T-helper 1 cell treated with Interleukin-12 subunit alpha and Interleukin-12 subunit beta and Interleukin-4 antibody, amounts not matched to agents 30 μg/mL and 1 μg/mL, for 36 hours (primary cell): ENCODE measurements at regions not wholly inside any gene's neighbourhood (a gene's known extent, or its start where the extent isn't known, plus 50 kb on each side); places are given as distances from the start of the nearest gene placed in this dataset.
A peak's percentile ranks its signal among the peaks of the same experiment; 100 is the strongest.
"Not testable (repeated sequence)": the region's sequence is repeated elsewhere in the genome, so short reads cannot be mapped to it uniquely, and the experiment has no call there.

Experiments
- H3K27ac Mint-ChIP-seq: one replicate; pipeline ENCODE4 v1.8.0; 2021; ENCODE audit warnings: mild to moderate bottlenecking, mixed read lengths
- H3K27me3 Mint-ChIP-seq: one replicate; pipeline ENCODE4 v1.8.0; 2021; ENCODE audit warnings: low read depth, mixed read lengths
- H3K36me3 Mint-ChIP-seq: one replicate; pipeline ENCODE4 v1.8.0; 2021; ENCODE audit warnings: low read depth, mixed read lengths
- H3K4me1 Mint-ChIP-seq: one replicate; pipeline ENCODE4 v1.8.0; 2021; ENCODE audit warnings: low read depth, mixed read lengths
- H3K4me3 Mint-ChIP-seq: one replicate; pipeline ENCODE4 v1.8.0; 2021; ENCODE audit warnings: mild to moderate bottlenecking, moderate library complexity, mixed read lengths
- H3K9me3 Mint-ChIP-seq: one replicate; pipeline ENCODE4 v1.8.0; 2021; ENCODE audit warnings: mixed read lengths

GRCh38 chrX:13487731-13488505 is 81.5 kb upstream of the EGFL6 start:
- H3K36me3 Mint-ChIP-seq = no peaks in the 10 kb centered on the region
- H3K27me3 Mint-ChIP-seq = no peaks in the 10 kb centered on the region
- no peaks in the 10 kb centered on the region for H3K9me3 Mint-ChIP-seq
- H3K4me1 Mint-ChIP-seq = peaks cover 17% of the 10 kb centered on the region
- peak overlapping the region; percentile 70 for H3K27ac Mint-ChIP-seq
- H3K4me3 Mint-ChIP-seq = no peak overlapping the region

- Mint-ChIP-seq H3K9me3 (no peaks in the 10 kb centered on the region), H3K4me3 (no peak overlapping the region), H3K4me1 (peaks cover 17% of the 10 kb centered on the region), H3K27ac (no peak overlapping the region), H3K27me3 (no peaks in the 10 kb centered on the region), H3K36me3 (no peaks in the 10 kb centered on the region)
These were observed 84.2 kb upstream of the EGFL6 start for GRCh38 chrX:13485167-13485566.

GRCh38 chrX:13483773-13484172 is 85.6 kb upstream of the EGFL6 start:
- Mint-ChIP-seq H3K27ac (no peak overlapping the region), H3K4me1 (peaks cover 17% of the 10 kb centered on the region), H3K9me3 (no peaks in the 10 kb centered on the region), H3K27me3 (no peaks in the 10 kb centered on the region), H3K36me3 (no peaks in the 10 kb centered on the region), H3K4me3 (no peak overlapping the region)

- Mint-ChIP-seq H3K27me3 (no peaks in the 10 kb centered on the region), H3K9me3 (no peaks in the 10 kb centered on the region), H3K4me1 (peaks cover 15% of the 10 kb centered on the region), H3K4me3 (no peak overlapping the region), H3K36me3 (no peaks in the 10 kb centered on the region), H3K27ac (no peak overlapping the region)
These were observed 86.5 kb upstream of the EGFL6 start for GRCh38 chrX:13482746-13483541.

GRCh38 chrX:13480780-13481179 is 88.6 kb upstream of the EGFL6 start:
- H3K4me3 Mint-ChIP-seq, H3K27me3 Mint-ChIP-seq, H3K4me1 Mint-ChIP-seq, H3K9me3 Mint-ChIP-seq, H3K27ac Mint-ChIP-seq, H3K36me3 Mint-ChIP-seq: not testable (repeated sequence)

- H3K27ac Mint-ChIP-seq = no peak overlapping the region
- no peaks in the 10 kb centered on the region for H3K36me3 Mint-ChIP-seq
- H3K4me3 Mint-ChIP-seq = no peak overlapping the region
- peaks cover 3% of the 10 kb centered on the region for H3K4me1 Mint-ChIP-seq
- H3K9me3 Mint-ChIP-seq = no peaks in the 10 kb centered on the region
- no peaks in the 10 kb centered on the region for H3K27me3 Mint-ChIP-seq
These were observed 90.0 kb upstream of the EGFL6 start for GRCh38 chrX:13479452-13479813.

- H3K9me3 Mint-ChIP-seq = no peaks in the 10 kb centered on the region
- no peaks in the 10 kb centered on the region for H3K27me3 Mint-ChIP-seq
- H3K4me1 Mint-ChIP-seq = peaks cover 6% of the 10 kb centered on the region
These were observed 90.5 kb upstream of the EGFL6 start for GRCh38 chrX:13478740-13479451.

GRCh38 chrX:13476384-13476783 is 93.0 kb upstream of the EGFL6 start:
- Mint-ChIP-seq H3K4me3 (no peak overlapping the region), H3K9me3 (no peaks in the 10 kb centered on the region), H3K36me3 (peaks cover 4% of the 10 kb centered on the region), H3K27me3 (no peaks in the 10 kb centered on the region), H3K27ac (no peak overlapping the region), H3K4me1 (peaks cover 18% of the 10 kb centered on the region)

More at GRCh38 chrX:13478740-13479451, 90.5 kb upstream of the EGFL6 start:
- H3K36me3 Mint-ChIP-seq = peaks cover 1% of the 10 kb centered on the region
- H3K27ac Mint-ChIP-seq = no peak overlapping the region
- H3K4me3 Mint-ChIP-seq = no peak overlapping the region

- Mint-ChIP-seq H3K36me3 (peaks cover 8% of the 10 kb centered on the region), H3K4me3 (peak overlapping the region; percentile 63), H3K4me1 (peaks cover 28% of the 10 kb centered on the region), H3K27me3 (no peaks in the 10 kb centered on the region), H3K9me3 (no peaks in the 10 kb centered on the region), H3K27ac (peak overlapping the region; percentile 81)
These were observed 95.3 kb upstream of the EGFL6 start for GRCh38 chrX:13474164-13474516.

GRCh38 chrX:13473442-13474163 is 95.8 kb upstream of the EGFL6 start:
- Mint-ChIP-seq H3K36me3 (peaks cover 8% of the 10 kb centered on the region), H3K27ac (peak overlapping the region; percentile 81), H3K27me3 (no peaks in the 10 kb centered on the region), H3K9me3 (no peaks in the 10 kb centered on the region), H3K4me1 (peaks cover 29% of the 10 kb centered on the region), H3K4me3 (peak overlapping the region; percentile 63)

GRCh38 chrX:13472975-13473374 is 96.4 kb upstream of the EGFL6 start:
- Mint-ChIP-seq H3K27ac (peak overlapping the region; percentile 81), H3K36me3 (peaks cover 8% of the 10 kb centered on the region), H3K4me1 (peaks cover 29% of the 10 kb centered on the region), H3K4me3 (peak overlapping the region; percentile 61), H3K27me3 (no peaks in the 10 kb centered on the region), H3K9me3 (no peaks in the 10 kb centered on the region)

- H3K27me3 Mint-ChIP-seq = no peaks in the 10 kb centered on the region
- H3K27ac Mint-ChIP-seq = no peak overlapping the region
- no peaks in the 10 kb centered on the region for H3K9me3 Mint-ChIP-seq
- H3K4me1 Mint-ChIP-seq = peaks cover 29% of the 10 kb centered on the region
- peaks cover 8% of the 10 kb centered on the region for H3K36me3 Mint-ChIP-seq
- H3K4me3 Mint-ChIP-seq = no peak overlapping the region
These were observed 98.1 kb upstream of the EGFL6 start for GRCh38 chrX:13471269-13471668.

GRCh38 chrX:13470685-13470977 is 98.8 kb upstream of the EGFL6 start:
- H3K9me3 Mint-ChIP-seq = no peaks in the 10 kb centered on the region
- H3K27me3 Mint-ChIP-seq = no peaks in the 10 kb centered on the region
- no peak overlapping the region for H3K27ac Mint-ChIP-seq
- peaks cover 29% of the 10 kb centered on the region for H3K4me1 Mint-ChIP-seq
- no peak overlapping the region for H3K4me3 Mint-ChIP-seq
- H3K36me3 Mint-ChIP-seq = peaks cover 8% of the 10 kb centered on the region

- H3K27me3 Mint-ChIP-seq = no peaks in the 10 kb centered on the region
- peak overlapping the region; percentile 34 for H3K4me3 Mint-ChIP-seq
- H3K36me3 Mint-ChIP-seq = peaks cover 8% of the 10 kb centered on the region
- no peaks in the 10 kb centered on the region for H3K9me3 Mint-ChIP-seq
- peaks cover 29% of the 10 kb centered on the region for H3K4me1 Mint-ChIP-seq
- no peak overlapping the region for H3K27ac Mint-ChIP-seq
These were observed 99.3 kb upstream of the EGFL6 start for GRCh38 chrX:13469963-13470684.
